DOHH2 (cell line): ENCODE measurements at regions not wholly inside any gene's neighbourhood (a gene's known extent, or its start where the extent isn't known, plus 50 kb on each side); places are given as distances from the start of the nearest gene placed in this dataset.

ENCODE experiments used
- EZH2phosphoT487 ChIP-seq: fragments of 200-600 bp; sonication (generic); IDR thresholded peaks from 2 replicates; pipeline ENCODE4 v1.6.1; 2017; ENCODE audit warnings: borderline replicate concordance, mild to moderate bottlenecking, antibody characterized with exemption, low read length, moderate library complexity, mixed read lengths
- TF ChIP-seq, protein P1 (sequence below): fragments of 200-600 bp; sonication (generic); IDR thresholded peaks from one replicate; pipeline ENCODE4 v1.5.1; 2014; ENCODE audit warnings: antibody characterized with exemption, mild to moderate bottlenecking, low read depth, low read length; ENCODE audit not compliant: poor library complexity, severe bottlenecking

DNA sequence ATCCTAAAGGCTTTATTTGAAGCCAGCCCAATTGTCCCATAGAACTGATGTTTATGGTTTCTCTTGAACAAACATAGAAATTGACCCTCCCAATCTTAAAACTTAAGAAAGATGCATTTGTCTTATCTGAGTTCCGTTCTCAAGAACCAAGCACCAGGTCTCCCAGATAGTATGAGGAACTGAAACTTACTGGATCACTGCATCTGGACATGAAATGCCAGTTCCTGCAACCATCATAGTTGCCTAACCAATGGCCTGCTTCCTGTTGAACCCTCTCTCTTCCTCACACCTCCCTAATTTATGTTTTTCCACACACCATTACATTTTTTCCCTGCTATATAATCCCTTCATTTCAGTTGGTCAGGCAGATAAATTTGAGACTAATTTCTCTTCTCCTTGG, 478.9 kb downstream of the HTR1A start:
- TF ChIP-seq, protein P1, sequence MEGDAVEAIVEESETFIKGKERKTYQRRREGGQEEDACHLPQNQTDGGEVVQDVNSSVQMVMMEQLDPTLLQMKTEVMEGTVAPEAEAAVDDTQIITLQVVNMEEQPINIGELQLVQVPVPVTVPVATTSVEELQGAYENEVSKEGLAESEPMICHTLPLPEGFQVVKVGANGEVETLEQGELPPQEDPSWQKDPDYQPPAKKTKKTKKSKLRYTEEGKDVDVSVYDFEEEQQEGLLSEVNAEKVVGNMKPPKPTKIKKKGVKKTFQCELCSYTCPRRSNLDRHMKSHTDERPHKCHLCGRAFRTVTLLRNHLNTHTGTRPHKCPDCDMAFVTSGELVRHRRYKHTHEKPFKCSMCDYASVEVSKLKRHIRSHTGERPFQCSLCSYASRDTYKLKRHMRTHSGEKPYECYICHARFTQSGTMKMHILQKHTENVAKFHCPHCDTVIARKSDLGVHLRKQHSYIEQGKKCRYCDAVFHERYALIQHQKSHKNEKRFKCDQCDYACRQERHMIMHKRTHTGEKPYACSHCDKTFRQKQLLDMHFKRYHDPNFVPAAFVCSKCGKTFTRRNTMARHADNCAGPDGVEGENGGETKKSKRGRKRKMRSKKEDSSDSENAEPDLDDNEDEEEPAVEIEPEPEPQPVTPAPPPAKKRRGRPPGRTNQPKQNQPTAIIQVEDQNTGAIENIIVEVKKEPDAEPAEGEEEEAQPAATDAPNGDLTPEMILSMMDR, result no peak
- TF ChIP-seq EZH2phosphoT487, result no peak
